Liver (tissue), 8 donors: ENCODE measurements at regions not wholly inside any gene's neighbourhood (a gene's known extent, or its start where the extent isn't known, plus 50 kb on each side); places are given as distances from the start of the nearest gene placed in this dataset.

Experiments
- DNase-seq: peaks from one replicate; pipeline ENCODE4 v3.0.0-alpha.2; 2017; ENCODE audit warnings: low spot score
- H3K27ac ChIP-seq, 2 donors: one replicate each; pipeline ENCODE4 v1.7.0; 2013; ENCODE audit warnings: inconsistent platforms in 2 of 2, low read length in 2 of 2, control low read depth in 1 of 2, low read depth in 1 of 2, mild to moderate bottlenecking in 1 of 2
- H3K27me3 ChIP-seq, 4 donors: one replicate each; pipeline versions ENCODE4 v1.6.1 to v1.7.0; 2013; ENCODE audit warnings: low read length in 3 of 4, inconsistent platforms in 1 of 4, mild to moderate bottlenecking in 1 of 4, moderate library complexity in 1 of 4; ENCODE audit not compliant: control insufficient read depth in 4 of 4, insufficient read depth in 4 of 4
- H3K36me3 ChIP-seq, 4 donors: one replicate each; pipeline versions ENCODE4 v1.6.1 to v1.7.0; 2013; ENCODE audit warnings: low read length in 3 of 4, mild to moderate bottlenecking in 3 of 4, low read depth in 1 of 4, moderate library complexity in 1 of 4; ENCODE audit not compliant: control insufficient read depth in 4 of 4, insufficient read depth in 3 of 4
- H3K4me1 ChIP-seq, 4 donors: one replicate each; pipeline versions ENCODE4 v1.6.1 to v1.7.0; 2013; ENCODE audit warnings: low read length in 3 of 4, mild to moderate bottlenecking in 3 of 4, moderate library complexity in 1 of 4; ENCODE audit not compliant: control insufficient read depth in 4 of 4, insufficient read depth in 4 of 4
- H3K4me3 ChIP-seq, 3 donors: one replicate each; pipeline versions ENCODE4 v1.6.1 to v1.7.0; 2013; ENCODE audit warnings: low read length in 3 of 3, control low read depth in 1 of 3, low read depth in 1 of 3, mild to moderate bottlenecking in 1 of 3
- H3K9ac ChIP-seq, 2 donors: one replicate each; pipeline ENCODE4 v1.7.0; 2013; ENCODE audit warnings: low read length in 2 of 2, mild to moderate bottlenecking in 2 of 2, moderate library complexity in 2 of 2, control low read depth in 1 of 2, low read depth in 1 of 2
- H3K9me3 ChIP-seq, 4 donors: one replicate each; pipeline versions ENCODE4 v1.6.1 to v1.7.0; 2013; ENCODE audit warnings: low read length in 3 of 4; ENCODE audit not compliant: control insufficient read depth in 4 of 4
- ATF3 ChIP-seq: IDR thresholded peaks from 2 replicates; pipeline ENCODE4 v1.6.1; 2016; ENCODE audit warnings: antibody characterized with exemption
- CTCF ChIP-seq: fragments of 150-350 bp; IDR thresholded peaks from 2 replicates; pipeline ENCODE4 v1.5.1; 2017; ENCODE audit warnings: improper control_type of control experiment, low read depth, low read length; ENCODE audit not compliant: missing input control
- EGR1 ChIP-seq, 2 donors: IDR thresholded peaks; 2 replicates each; pipeline ENCODE4 v1.6.1; 2016 to 2018; ENCODE audit warnings: antibody characterized with exemption in 2 of 2, low read depth in 2 of 2
- FOXA1 ChIP-seq: IDR thresholded peaks from 2 replicates; pipeline ENCODE4 v1.6.1; 2016; ENCODE audit warnings: antibody characterized with exemption
- GABPA ChIP-seq, 2 donors: IDR thresholded peaks in 1 of 2; conservative IDR thresholded peaks in 1 of 2; 2 replicates each; pipeline ENCODE4 v1.6.1; 2016; ENCODE audit warnings: antibody characterized with exemption in 2 of 2, mild to moderate bottlenecking in 1 of 2, moderate library complexity in 1 of 2
- HNF4A ChIP-seq, 2 donors: conservative IDR thresholded peaks; 2 replicates each; pipeline ENCODE4 v1.6.1; 2016; ENCODE audit warnings: antibody characterized with exemption in 2 of 2, mild to moderate bottlenecking in 2 of 2
- HNF4G ChIP-seq: IDR thresholded peaks from 2 replicates; pipeline ENCODE4 v1.6.1; 2016; ENCODE audit warnings: antibody characterized with exemption
- JUND ChIP-seq, 2 donors: IDR thresholded peaks; 2 replicates each; pipeline ENCODE4 v1.6.1; 2016; ENCODE audit warnings: antibody characterized with exemption in 2 of 2
- MAX ChIP-seq: IDR thresholded peaks from 2 replicates; pipeline ENCODE4 v1.6.1; 2016; ENCODE audit warnings: antibody characterized with exemption
- NR2F2 ChIP-seq: IDR thresholded peaks from 2 replicates; pipeline ENCODE4 v1.6.1; 2016; ENCODE audit warnings: antibody characterized with exemption
- REST ChIP-seq: IDR thresholded peaks from 2 replicates; pipeline ENCODE4 v1.6.1; 2016; ENCODE audit warnings: antibody characterized with exemption, mild to moderate bottlenecking
- RXRA ChIP-seq, 2 donors: IDR thresholded peaks; 2 replicates each; pipeline ENCODE4 v1.6.1; 2017 to 2018; ENCODE audit warnings: antibody characterized with exemption in 2 of 2, mild to moderate bottlenecking in 1 of 2
- SP1 ChIP-seq: IDR thresholded peaks from 2 replicates; pipeline ENCODE4 v1.6.1; 2018; ENCODE audit warnings: antibody characterized with exemption, mild to moderate bottlenecking
- YY1 ChIP-seq: IDR thresholded peaks from 2 replicates; pipeline ENCODE4 v1.6.1; 2016; ENCODE audit warnings: antibody characterized with exemption, mild to moderate bottlenecking
- ZBTB33 ChIP-seq: IDR thresholded peaks from 2 replicates; pipeline ENCODE4 v1.6.1; 2016; ENCODE audit warnings: antibody characterized with exemption
- WGBS: extraction: QIAGEN DNeasy Blood & Tissue Kit; methylation state at CpG from one replicate; pipeline ENCODE4 v1.1.7; 2013; 5-methylcytosine and 5-hydroxymethylcytosine counted together
- donor health status: healthy.
- donor health status: healthy.
- donor health status: healthy.
- donor health status: healthy.
- donor health status: healthy.

- 95% methylated on average over 2 of the region's 2 CpGs for WGBS
- no peaks in the 10 kb centered on the region for H3K9me3 ChIP-seq
- H3K27me3 ChIP-seq, result no peaks in the 10 kb centered on the region
- no peak overlapping the region for H3K9ac ChIP-seq
- TF ChIP-seq RXRA (IDR thresholded peaks at IDR 0.05), result no peak
- TF ChIP-seq REST, result no peak
- TF ChIP-seq CTCF, result no peak
- TF ChIP-seq HNF4G, result no peak
- no peak for TF ChIP-seq GABPA (IDR thresholded peaks at IDR 0.05 in 1 of 2, conservative IDR thresholded peaks at IDR 0.05 in 1 of 2)
- no peak for TF ChIP-seq YY1
- TF ChIP-seq ATF3, result no peak
- TF ChIP-seq SP1, result no peak
- no peak for TF ChIP-seq HNF4A (conservative IDR thresholded peaks at IDR 0.05)
- TF ChIP-seq ZBTB33, result no peak
- no peak for TF ChIP-seq NR2F2
- TF ChIP-seq FOXA1, result no peak
- no peak for TF ChIP-seq EGR1 (IDR thresholded peaks at IDR 0.05; ENCODE audit: low read depth in 2 of 2)
- no peak for TF ChIP-seq MAX
- H3K4me1 ChIP-seq, result no peaks in the 10 kb centered on the region
- no peak for DNase-seq
- H3K4me3 ChIP-seq, result no peak overlapping the region
- H3K27ac ChIP-seq, result no peak overlapping the region
- H3K36me3 ChIP-seq, result no peaks in the 10 kb centered on the region
Measured at GRCh38 chr2:190807886-190808285, 72.7 kb upstream of the GLS start.

- 62% methylated on average over 5 of the region's 5 CpGs for WGBS
- no peaks in the 10 kb centered on the region for H3K36me3 ChIP-seq
- no peak overlapping the region for H3K4me3 ChIP-seq
- no peaks in the 10 kb centered on the region for H3K27me3 ChIP-seq
- H3K9me3 ChIP-seq, result no peaks in the 10 kb centered on the region
- no peaks in the 10 kb centered on the region for H3K4me1 ChIP-seq
- H3K27ac ChIP-seq, result no peak overlapping the region
- DNase-seq, result no peak
- no peak overlapping the region for H3K9ac ChIP-seq
- peak; percentile 68 for TF ChIP-seq SP1
- TF ChIP-seq RXRA (IDR thresholded peaks at IDR 0.05), result peak in 1 of 2 donors; percentile 31
- TF ChIP-seq ZBTB33, result no peak
- peak; percentile 23 for TF ChIP-seq HNF4G
- peak; percentile 13 to 56 for TF ChIP-seq HNF4A (conservative IDR thresholded peaks at IDR 0.05)
- no peak for TF ChIP-seq JUND (IDR thresholded peaks at IDR 0.05)
- TF ChIP-seq REST, result no peak
Measured at GRCh38 chr2:190809139-190809764, 71.4 kb upstream of the GLS start.
